Activated naive CD4-positive, alpha-beta T cell treated with anti-CD3 and anti-CD28 coated beads, Interleukin-2, amount 50 U/mL, for 16 hours (primary cell): ENCODE measurements at regions not wholly inside any gene's neighbourhood (a gene's known extent, or its start where the extent isn't known, plus 50 kb on each side); places are given as distances from the start of the nearest gene placed in this dataset.
"Not testable (repeated sequence)": the region's sequence is repeated elsewhere in the genome, so short reads cannot be mapped to it uniquely, and the experiment has no call there.

Experiments used
- DNase-seq: peaks from one replicate; pipeline ENCODE4 v3.0.0-alpha.2; 2020

GRCh38 chrX:3815896-3816664 lies 102.6 kb upstream of the PRKX start:
- peak; percentile 28 for DNase-seq

DNA sequence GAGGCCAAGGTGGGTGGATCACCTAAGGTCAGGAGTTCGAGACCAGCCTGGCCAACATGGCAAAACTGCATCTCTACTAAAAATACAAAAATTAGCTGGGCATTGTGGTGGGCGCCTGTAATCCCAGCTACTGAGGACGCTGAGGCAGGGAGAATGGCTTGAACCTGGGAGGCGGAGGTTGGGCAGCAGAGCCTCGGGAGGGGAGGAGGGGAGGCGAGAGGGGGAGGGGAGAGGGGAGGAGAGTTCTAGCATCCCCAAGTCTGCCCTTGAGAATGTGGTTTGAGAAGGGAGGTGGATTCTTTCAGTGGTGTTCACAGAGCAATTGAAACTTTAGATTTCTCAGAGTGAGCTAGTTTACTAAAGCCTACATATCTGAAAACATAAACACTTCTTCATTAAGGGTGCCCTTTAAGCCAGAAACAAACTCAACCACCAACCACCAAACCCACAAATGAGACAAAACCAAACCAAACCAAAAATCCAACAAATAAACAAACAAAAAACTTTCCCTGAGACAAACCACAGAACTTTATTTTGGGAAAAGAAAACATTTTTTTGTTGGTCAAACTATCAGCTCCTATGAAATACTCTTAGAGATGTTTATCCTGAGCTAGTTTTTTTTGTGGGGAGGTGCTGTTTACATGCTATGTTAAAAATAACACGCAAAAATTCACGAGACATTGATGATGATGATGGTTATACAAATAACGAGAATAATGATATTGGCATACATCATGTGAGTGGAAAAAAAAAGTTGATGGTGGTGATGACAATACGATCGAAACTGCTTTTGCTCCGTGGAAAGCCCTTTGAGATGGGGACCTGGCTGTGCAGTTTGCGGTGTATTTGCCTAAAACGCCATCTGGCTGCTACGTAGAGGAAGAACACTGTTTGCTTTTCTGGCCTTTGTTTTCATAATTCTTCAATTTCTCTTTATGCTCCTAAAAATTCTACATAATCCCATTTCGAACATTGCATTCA lies 98.2 kb upstream of the PRKX start:
- DNase-seq, result peak; percentile 48

DNA sequence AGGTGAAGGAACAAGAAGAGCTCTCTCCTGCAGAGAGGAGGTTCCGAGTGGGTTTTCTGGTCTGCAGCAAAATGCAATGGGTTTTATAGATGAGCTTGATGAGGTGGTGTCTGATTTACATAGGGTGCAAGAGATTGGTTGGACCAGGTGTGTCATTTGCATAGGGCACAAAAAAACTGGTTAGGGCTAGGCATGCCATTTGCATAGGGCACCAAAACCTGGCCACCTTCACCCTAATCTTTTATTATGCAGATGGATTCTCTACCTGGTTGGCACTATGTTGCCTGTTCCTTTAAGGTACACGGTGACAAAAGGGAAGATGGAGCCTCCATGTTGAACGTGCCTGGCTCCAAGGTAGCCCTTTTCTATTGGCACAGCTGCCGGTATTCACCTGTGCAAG lies 94.5 kb upstream of the PRKX start:
- DNase-seq, result no peak

DNA sequence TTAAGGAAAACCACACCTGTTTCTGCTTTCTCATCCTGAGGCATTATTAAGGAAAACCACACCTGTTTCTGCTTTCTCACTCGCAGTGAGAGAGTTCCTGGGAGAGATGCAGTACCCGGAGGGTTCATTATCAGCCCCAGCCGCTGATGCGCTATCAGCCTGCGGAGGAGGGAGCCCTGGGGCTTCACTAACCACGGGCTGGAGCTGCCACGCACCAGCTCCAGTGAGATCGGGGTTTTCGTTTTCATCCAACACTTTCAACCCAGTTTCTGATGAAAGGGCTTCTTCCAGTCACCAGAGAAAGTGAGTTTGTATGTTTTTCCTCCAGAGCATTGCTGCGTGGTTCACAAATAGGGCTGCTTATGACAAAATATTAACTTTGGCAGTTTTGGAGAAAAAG lies 93.2 kb upstream of the PRKX start:
- DNase-seq, result no peak

- no peak for DNase-seq
Observed at GRCh38 chrX:3803713-3804112, 90.3 kb upstream of the PRKX start.

DNA sequence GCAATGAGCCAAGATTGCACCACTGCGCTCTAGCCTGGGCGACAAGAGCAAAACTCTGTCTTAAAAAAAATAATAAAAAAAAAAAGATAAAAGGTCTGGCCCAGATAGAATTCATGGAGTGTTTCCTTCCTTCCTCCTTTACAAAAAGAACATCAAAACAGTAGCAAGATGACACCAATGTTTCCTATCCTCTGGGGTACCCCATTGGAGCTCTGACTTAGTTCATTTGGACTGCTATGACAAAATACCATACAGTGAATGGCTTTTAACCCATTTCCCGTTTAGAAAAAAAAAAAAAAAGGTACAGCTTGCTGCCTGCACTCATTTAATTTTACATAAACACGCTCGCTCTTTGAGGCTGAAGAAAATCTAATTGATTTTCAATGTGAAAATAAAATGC lies 89.9 kb upstream of the PRKX start:
- no peak for DNase-seq

GRCh38 chrX:3795411-3795810 lies 82.0 kb upstream of the PRKX start:
- DNase-seq, result not testable (repeated sequence)

DNA sequence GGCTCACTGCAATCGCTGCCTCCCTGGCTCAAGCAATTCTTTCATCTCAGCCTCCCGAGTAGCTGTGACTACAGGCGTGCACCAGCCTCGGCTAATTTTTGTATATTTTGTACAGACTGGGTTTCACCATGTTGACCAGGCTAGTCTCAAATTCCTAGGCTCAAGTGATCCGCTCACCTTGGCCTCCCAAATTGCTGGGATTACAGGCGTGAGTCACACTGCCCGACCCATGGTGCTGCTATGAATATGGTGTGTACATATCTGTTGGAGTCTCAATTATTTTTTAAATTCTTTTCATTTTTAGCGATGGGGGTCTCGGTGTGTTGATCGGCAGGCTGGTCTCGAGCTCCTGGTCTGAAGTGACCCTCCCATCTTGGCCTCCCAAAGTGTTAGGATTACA lies 78.0 kb upstream of the PRKX start:
- DNase-seq, result no peak

DNA sequence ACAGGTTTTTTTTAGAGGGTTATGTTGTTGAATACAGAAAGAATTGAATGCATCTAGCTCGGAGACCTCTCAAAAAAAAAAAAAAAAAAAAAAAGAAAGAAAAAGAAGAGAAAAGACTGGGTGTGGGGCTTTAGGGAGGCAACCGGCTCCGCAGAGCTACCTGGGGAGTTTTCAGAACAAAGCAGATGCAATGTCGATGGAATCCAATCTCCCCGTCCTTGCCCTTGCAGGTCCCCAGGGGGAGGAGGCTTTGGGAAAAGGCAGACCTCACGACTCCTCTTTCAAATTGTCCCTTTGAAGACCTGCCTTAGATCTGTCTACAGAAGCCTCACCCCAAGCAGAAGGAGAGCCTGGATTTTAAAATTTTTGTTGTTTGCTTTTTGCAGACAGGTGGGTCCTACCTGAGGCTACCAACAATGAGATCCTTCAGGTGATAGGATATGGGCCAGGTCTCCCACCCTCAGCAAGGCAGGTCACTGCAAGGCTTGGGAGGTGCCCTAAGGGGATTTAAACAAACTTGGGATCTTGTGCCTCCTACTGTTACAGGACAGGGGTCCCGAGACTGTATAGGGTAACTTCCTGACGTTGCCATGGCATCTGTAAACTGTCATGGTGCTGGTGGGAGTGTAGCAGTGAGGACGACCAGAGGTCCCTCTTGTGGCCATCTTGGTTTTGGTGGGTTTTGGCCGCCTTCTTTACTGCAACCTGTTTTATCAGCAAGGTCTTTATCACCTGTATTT lies 75.2 kb upstream of the PRKX start:
- DNase-seq, result no peak

GRCh38 chrX:3787856-3788255 lies 74.4 kb upstream of the PRKX start:
- no peak for DNase-seq

- not testable (repeated sequence) for DNase-seq
Observed at GRCh38 chrX:3785822-3786221, 72.4 kb upstream of the PRKX start.

GRCh38 chrX:3780564-3780963 lies 67.1 kb upstream of the PRKX start:
- no peak for DNase-seq

- DNase-seq, result no peak
Observed at GRCh38 chrX:3779546-3779945, 66.1 kb upstream of the PRKX start.

- no peak for DNase-seq
Observed at GRCh38 chrX:3777416-3777815, 64.0 kb upstream of the PRKX start.

- no peak for DNase-seq
Observed at GRCh38 chrX:3771766-3772165, 58.3 kb upstream of the PRKX start.

DNA sequence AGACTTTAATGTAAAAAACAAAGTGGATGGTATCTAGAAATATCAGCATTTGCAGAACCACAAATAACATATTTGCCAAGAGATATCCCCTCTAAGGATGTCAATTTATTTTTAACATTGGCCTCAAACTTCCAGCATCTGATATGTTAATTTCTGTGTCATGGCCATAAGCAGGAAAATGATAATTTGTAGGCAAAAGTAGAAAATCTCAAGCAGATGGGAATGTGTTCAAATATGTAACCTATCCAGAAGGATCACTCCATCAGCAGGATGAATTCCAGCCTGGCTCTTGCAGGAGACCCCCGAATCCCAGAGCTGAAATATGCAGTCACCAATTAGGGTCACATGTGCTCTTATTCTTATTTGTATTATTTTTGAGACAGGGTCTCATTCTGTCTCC lies 55.4 kb upstream of the PRKX start:
- no peak for DNase-seq
